HUES64 (cell line): ENCODE measurements at regions not wholly inside any gene's neighbourhood (a gene's known extent, or its start where the extent isn't known, plus 50 kb on each side); places are given as distances from the start of the nearest gene placed in this dataset.
"Not testable (repeated sequence)": the region's sequence is repeated elsewhere in the genome, so short reads cannot be mapped to it uniquely, and the experiment has no call there.

Experiments used
- H3K27ac ChIP-seq: 2 replicates; pipeline ENCODE4 v1.7.0; 2013; ENCODE audit warnings: low read depth, low read length, inconsistent platforms
- H3K27me3 ChIP-seq: 2 replicates; pipeline ENCODE4 v1.6.1; 2013; ENCODE audit warnings: mild to moderate bottlenecking, low read length; ENCODE audit not compliant: insufficient read depth
- H3K36me3 ChIP-seq: 2 replicates; pipeline ENCODE4 v1.6.1; 2013; ENCODE audit warnings: mild to moderate bottlenecking, low read length; ENCODE audit not compliant: insufficient read depth
- H3K4me1 ChIP-seq: 2 replicates; pipeline ENCODE4 v1.6.1; 2013; ENCODE audit warnings: mild to moderate bottlenecking, low read length, moderate library complexity; ENCODE audit not compliant: insufficient read depth
- H3K4me3 ChIP-seq: 2 replicates; pipeline ENCODE4 v1.5.1; 2013; ENCODE audit warnings: mild to moderate bottlenecking, low read length, moderate library complexity
- H3K9ac ChIP-seq: 2 replicates; pipeline ENCODE4 v1.6.1; 2013; ENCODE audit warnings: mild to moderate bottlenecking, low read depth, low read length
- H3K9me3 ChIP-seq: 2 replicates; pipeline ENCODE4 v1.6.1; 2013; ENCODE audit warnings: low read depth, low read length; ENCODE audit not compliant: insufficient read depth
- WGBS: fragments of 150-250, 120-280 bp; methylation state at CpG from one replicate; pipeline ENCODE4 v1.1.7; 2013; ENCODE audit warnings: missing lambda C conversion rate; 5-methylcytosine and 5-hydroxymethylcytosine counted together

DNA sequence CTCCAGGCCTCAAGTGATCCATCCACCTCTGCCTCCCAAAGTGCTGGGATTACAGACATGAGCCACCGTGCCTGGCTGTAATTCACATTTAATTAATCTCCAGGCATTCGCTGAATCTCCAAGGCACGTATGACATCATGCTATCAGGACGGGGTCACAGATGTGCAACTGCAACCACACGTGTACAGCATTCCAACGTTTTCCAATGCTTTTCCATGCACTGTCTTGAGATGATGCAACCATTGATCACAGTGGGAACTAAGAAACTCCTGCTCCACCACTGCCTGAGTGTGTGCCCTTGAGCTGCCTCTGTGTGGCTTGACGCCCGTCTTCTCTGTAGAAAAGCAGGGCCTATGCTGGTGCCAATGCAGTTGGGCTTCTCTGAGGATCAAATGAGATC, 119.8 kb upstream of the LYZL2 start:
- no peaks in the 10 kb centered on the region for H3K36me3 ChIP-seq
- H3K4me3 ChIP-seq = no peak overlapping the region
- H3K9me3 ChIP-seq = no peaks in the 10 kb centered on the region
- 96% methylated on average over 8 of the region's 8 CpGs for WGBS
- H3K27me3 ChIP-seq = no peaks in the 10 kb centered on the region
- no peaks in the 10 kb centered on the region for H3K4me1 ChIP-seq
- H3K9ac ChIP-seq = no peak overlapping the region
- no peak overlapping the region for H3K27ac ChIP-seq

DNA sequence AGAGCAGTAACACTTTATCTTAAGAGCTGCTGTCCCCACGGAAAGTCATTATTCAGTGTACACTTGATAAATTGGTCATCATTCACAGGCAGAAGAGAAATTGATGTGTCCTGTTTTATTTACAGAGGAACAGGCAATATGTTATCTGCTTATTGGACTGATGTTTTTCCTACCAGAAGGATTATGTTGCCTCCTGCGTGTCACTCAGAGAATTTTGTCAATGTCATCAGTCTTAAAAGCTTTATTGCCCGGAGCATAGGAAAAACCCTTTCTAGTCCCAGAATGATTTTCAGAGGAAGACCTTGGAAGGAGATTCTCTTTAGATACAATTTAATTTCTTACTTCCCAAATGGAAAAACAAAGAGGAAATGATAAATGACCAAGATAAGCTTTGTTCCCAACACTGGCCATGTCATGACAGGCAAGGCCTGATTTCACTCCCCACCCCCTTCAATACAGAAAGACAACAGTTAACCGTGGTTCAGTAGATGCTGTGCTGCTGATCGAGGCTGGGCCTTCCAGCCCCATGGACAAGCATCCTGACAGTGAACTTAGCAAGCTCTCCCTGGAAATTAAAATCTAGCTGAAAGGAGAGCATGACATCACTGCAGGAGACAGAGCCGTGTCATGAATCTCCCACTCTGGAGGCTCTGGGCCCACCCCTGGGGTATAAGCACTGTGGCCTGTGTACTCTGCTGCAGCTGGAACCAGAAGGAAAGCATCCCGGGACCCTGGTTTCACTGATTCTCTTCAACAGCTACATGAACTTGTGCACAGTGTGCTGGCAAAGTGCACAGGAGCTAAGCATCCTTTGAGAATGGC, 118.8 kb upstream of the LYZL2 start:
- H3K27ac ChIP-seq = no peak overlapping the region
- H3K36me3 ChIP-seq = no peaks in the 10 kb centered on the region
- no peaks in the 10 kb centered on the region for H3K9me3 ChIP-seq
- no peak overlapping the region for H3K4me3 ChIP-seq
- no peaks in the 10 kb centered on the region for H3K4me1 ChIP-seq
- no peaks in the 10 kb centered on the region for H3K27me3 ChIP-seq
- H3K9ac ChIP-seq = no peak overlapping the region
- WGBS = 90% methylated on average over 7 of the region's 7 CpGs

DNA sequence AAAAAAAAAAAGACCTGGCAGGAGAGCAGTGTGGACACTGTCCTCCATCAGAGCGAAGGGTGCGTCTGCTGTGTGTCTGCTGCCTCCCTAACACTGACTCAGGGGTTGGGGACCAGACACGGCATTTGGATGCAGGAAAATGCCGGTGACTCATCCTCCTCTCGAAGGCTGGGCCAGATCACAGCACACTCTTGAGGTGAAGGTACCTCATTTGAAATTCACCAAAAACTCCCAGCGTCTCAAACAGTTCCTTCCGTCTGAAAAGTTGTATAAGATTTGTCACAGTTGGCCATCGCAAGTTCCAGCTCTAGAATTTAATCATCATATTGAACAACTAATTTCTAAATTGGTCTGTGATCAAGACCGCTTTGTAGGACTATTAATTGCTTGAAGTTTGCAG, 118.1 kb upstream of the LYZL2 start:
- Histone ChIP-seq H3K4me3 (no peak overlapping the region), H3K36me3 (no peaks in the 10 kb centered on the region), H3K27ac (no peak overlapping the region), H3K27me3 (no peaks in the 10 kb centered on the region), H3K4me1 (no peaks in the 10 kb centered on the region), H3K9me3 (no peaks in the 10 kb centered on the region), H3K9ac (no peak overlapping the region)
- 76% methylated on average over 9 of the region's 9 CpGs for WGBS

DNA sequence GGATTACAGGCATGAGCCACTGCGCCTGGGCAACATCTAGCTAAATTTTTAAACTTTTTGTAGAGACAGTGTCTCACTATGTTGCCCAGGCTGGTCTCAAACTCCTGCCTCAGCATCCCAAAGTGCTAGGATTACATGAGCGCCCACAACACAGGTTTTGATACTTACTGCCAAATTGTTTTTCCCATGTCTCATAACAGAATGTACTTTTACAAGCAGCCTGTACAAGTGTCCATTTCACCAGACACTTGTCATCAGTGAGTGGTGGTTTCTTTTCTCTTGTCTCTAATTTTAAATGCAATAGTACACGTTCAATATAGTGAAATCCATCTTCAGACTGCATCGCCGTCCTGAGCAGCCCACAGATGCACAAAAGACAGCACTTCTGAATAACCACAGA, 116.4 kb upstream of the LYZL2 start:
- no peaks in the 10 kb centered on the region for H3K27me3 ChIP-seq
- H3K9me3 ChIP-seq = no peaks in the 10 kb centered on the region
- no peak overlapping the region for H3K4me3 ChIP-seq
- H3K27ac ChIP-seq = no peak overlapping the region
- no peaks in the 10 kb centered on the region for H3K4me1 ChIP-seq
- 95% methylated on average over 5 of the region's 5 CpGs for WGBS
- H3K36me3 ChIP-seq = no peaks in the 10 kb centered on the region
- H3K9ac ChIP-seq = no peak overlapping the region

DNA sequence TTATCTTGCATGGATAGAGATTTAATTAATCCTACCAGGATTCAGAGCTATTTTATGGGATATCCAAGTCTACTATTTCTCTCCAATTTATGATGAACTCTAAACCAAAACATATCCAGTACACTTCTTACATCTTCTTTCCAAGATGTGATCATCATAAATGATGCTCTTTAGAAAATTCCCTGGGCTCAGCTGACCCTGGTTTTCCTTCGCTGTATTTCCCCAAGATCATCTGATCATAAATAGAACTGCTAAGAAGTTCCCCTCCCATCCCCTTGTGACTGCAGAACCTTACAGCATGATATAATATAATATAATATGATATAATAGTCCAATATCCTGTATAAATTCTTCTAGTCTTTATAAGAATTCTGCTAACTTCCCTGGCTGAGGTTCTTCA, 114.6 kb upstream of the LYZL2 start:
- Histone ChIP-seq H3K36me3 (no peaks in the 10 kb centered on the region), H3K9ac (no peak overlapping the region), H3K27ac (no peak overlapping the region), H3K27me3 (no peaks in the 10 kb centered on the region), H3K4me3 (no peak overlapping the region), H3K9me3 (no peaks in the 10 kb centered on the region), H3K4me1 (no peaks in the 10 kb centered on the region)
- 90% methylated on average over 1 of the region's 1 CpG for WGBS

DNA sequence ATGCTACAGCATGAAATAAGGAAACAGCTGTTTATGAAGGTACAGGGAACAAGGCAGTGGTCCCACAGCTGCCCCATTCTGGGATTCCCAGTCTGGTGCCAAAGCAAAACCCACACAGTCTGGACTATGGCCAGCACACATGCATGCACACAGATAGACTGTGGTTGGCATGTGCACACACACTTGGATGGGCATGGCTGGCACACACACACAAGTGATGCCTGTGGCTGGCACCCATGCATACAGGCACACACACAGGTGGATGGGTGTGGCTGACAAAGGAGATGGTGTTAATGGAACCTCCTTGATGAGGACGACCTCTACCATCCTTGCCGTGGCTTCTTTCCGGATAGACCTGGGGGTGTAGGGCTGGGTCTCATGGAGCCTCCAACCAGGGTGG, 114.0 kb upstream of the LYZL2 start:
- H3K36me3 ChIP-seq = no peaks in the 10 kb centered on the region
- H3K9me3 ChIP-seq = no peaks in the 10 kb centered on the region
- no peak overlapping the region for H3K27ac ChIP-seq
- H3K4me1 ChIP-seq = no peaks in the 10 kb centered on the region
- no peak overlapping the region for H3K9ac ChIP-seq
- 95% methylated on average over 3 of the region's 3 CpGs for WGBS
- no peaks in the 10 kb centered on the region for H3K27me3 ChIP-seq
- H3K4me3 ChIP-seq = no peak overlapping the region

DNA sequence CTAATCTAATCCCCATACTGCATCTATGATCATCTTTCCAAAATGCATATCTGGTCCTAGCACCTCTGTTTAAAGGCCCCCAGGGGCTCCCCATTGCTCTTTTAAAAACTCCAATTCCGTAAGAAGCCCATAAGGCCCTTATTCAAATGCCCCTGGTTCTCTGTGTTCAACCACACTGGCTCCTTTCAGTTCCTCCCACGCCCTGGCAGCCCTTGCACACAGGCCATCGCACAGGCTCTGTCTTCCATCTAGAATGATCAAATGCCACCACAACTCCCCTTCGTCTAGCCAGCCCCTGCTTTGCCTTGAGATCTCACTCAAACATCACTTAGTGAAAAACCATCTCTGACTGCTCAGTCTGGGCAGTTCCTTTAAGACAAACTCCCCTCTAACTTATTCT, 112.9 kb upstream of the LYZL2 start:
- 91% methylated on average over 4 of the region's 4 CpGs for WGBS
- H3K27ac ChIP-seq = no peak overlapping the region
- no peaks in the 10 kb centered on the region for H3K9me3 ChIP-seq

DNA sequence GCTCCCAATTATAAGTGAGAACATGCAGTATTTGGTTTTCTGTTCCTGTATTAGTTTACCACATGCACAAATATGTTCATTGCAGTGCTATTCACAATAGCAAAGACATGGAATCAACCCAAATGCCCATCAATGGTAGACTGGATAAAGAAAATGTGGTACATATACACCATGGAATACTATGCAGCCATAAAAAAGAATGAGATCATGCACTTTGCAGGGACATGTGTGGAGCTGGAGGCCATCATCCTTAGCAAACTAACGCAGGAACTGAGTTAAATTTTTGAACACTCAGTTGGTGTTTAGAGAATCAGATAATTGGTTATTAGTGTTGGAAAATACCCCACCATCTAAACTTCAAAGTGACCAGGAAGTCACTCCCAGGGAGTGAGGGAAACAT, 111.2 kb upstream of the LYZL2 start:
- H3K4me1 ChIP-seq, H3K36me3 ChIP-seq, H3K4me3 ChIP-seq, H3K9ac ChIP-seq, H3K27me3 ChIP-seq, H3K9me3 ChIP-seq, H3K27ac ChIP-seq: not testable (repeated sequence)
- 100% methylated on average over 1 of the region's 1 CpG for WGBS

More for the DNA sequence above, 112.9 kb upstream of the LYZL2 start:
- no peaks in the 10 kb centered on the region for H3K36me3 ChIP-seq
- H3K9ac ChIP-seq = no peak overlapping the region
- H3K4me1 ChIP-seq = no peaks in the 10 kb centered on the region
- H3K4me3 ChIP-seq = no peak overlapping the region
- no peaks in the 10 kb centered on the region for H3K27me3 ChIP-seq

DNA sequence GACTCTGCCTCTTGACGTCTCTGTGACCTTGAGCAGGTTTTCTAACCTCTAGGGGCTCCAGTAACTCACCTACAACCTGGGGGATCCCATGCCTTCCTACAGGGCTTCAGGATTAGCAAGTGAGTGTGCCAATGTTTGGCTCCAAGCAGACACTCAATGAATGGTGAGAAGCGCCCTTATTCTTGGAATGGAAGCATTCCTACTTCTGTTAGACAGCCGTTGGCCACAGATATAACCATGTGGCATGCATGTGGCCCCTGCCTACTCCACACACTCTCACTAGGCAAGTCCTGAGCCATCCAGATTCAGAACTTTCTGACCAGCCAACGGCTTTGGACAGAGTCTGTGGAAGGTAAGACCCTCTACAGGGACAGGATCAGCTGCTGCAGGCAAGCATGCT, 108.9 kb upstream of the LYZL2 start:
- no peaks in the 10 kb centered on the region; the same call in 1 of the 2 replicates for H3K4me1 ChIP-seq
- H3K36me3 ChIP-seq = no peaks in the 10 kb centered on the region
- H3K27me3 ChIP-seq = no peaks in the 10 kb centered on the region
- no peak overlapping the region for H3K9ac ChIP-seq
- 91% methylated on average over 4 of the region's 4 CpGs for WGBS
- H3K9me3 ChIP-seq = no peaks in the 10 kb centered on the region
- no peak overlapping the region for H3K27ac ChIP-seq
- H3K4me3 ChIP-seq = no peak overlapping the region

DNA sequence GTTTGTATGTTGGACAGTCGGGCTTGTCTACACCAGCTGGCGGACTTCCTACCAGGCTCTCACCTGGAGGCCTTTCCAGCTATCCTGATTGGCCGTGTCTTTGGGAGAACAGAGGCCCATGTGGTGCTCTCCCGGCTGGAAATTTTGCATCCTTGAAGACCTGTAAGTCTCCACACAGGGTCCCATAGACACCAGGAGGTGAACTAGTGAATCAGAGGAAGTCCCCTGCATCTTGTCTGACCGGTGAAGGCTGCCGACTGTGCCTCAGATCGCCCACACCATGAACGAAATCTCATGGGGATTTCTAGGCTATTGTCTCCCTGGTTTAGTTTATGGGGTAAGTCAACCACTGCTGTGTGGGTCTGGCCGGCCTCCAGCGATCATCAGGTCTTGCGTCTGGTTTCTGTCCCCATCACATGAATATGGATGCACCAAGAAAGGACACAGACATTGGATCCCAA, 108.4 kb upstream of the LYZL2 start:
- Histone ChIP-seq H3K36me3 (no peaks in the 10 kb centered on the region), H3K9ac (no peak overlapping the region), H3K27me3 (no peaks in the 10 kb centered on the region), H3K27ac (no peak overlapping the region), H3K4me3 (no peak overlapping the region), H3K9me3 (no peaks in the 10 kb centered on the region), H3K4me1 (no peaks in the 10 kb centered on the region; the same call in 1 of the 2 replicates)
- WGBS = 91% methylated on average over 11 of the region's 11 CpGs

DNA sequence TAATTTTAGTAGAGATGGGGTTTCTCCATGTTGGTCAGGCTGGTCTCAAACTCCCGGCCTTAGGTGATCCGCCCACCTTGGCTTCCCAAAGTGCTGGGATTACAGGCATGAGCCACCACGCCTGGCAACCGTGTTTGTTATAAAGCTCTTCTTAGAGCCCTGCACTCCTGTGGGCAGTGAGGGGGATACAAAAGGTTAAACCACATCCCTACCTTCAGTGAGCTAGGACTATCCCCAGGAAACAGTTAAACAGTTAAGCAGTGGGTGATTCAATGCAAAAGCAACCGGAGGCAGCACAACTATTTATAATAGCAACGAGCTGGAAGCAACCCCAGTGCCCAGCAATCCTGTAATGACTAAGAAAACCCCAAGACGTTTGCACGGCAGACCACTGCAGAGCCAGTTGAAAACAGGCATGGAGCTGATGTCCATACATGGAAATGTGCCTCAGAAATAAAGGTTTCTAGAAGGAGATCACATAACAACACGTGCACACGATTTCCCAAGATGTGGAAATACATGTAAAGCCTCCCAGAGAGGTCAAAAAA, 107.2 kb upstream of the LYZL2 start:
- Histone ChIP-seq H3K4me1 (no peaks in the 10 kb centered on the region; the same call in 1 of the 2 replicates), H3K9me3 (no peaks in the 10 kb centered on the region), H3K27me3 (no peaks in the 10 kb centered on the region), H3K36me3 (no peaks in the 10 kb centered on the region), H3K4me3 (no peak overlapping the region), H3K9ac (no peak overlapping the region), H3K27ac (no peak overlapping the region)
- 79% methylated on average over 10 of the region's 10 CpGs for WGBS
